Muscle of arm (tissue), 1 donor: ENCODE measurements at regions not wholly inside any gene's neighbourhood (a gene's known extent, or its start where the extent isn't known, plus 50 kb on each side); places are given as distances from the start of the nearest gene placed in this dataset.
A peak's percentile ranks its signal among the peaks of the same experiment; 100 is the strongest.
"Not testable (repeated sequence)": the region's sequence is repeated elsewhere in the genome, so short reads cannot be mapped to it uniquely, and the experiment has no call there.

Experiments
- DNase-seq: peaks from one replicate; pipeline ENCODE4 v3.0.0-alpha.2; 2013

DNA sequence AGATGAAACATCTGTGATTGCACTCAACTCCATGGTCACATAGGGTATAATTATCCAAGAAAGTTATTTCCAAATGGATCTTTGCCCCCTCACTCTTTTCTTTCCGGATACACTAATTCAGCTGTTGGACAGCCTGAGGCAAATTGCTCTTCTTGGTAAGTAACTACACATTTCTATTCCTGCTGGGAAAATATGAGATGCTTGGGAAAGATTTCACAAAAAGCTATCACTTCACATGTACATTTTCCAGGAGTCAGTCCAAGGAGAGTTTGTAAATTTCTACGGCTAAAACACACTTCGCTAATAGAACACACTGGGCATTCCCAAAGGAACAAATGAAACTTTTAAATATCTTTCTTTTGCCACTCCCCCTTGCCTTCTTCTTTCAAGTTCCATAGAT lies 123.0 kb upstream of the GRIA1 start:
- peak; percentile 80 for DNase-seq

DNA sequence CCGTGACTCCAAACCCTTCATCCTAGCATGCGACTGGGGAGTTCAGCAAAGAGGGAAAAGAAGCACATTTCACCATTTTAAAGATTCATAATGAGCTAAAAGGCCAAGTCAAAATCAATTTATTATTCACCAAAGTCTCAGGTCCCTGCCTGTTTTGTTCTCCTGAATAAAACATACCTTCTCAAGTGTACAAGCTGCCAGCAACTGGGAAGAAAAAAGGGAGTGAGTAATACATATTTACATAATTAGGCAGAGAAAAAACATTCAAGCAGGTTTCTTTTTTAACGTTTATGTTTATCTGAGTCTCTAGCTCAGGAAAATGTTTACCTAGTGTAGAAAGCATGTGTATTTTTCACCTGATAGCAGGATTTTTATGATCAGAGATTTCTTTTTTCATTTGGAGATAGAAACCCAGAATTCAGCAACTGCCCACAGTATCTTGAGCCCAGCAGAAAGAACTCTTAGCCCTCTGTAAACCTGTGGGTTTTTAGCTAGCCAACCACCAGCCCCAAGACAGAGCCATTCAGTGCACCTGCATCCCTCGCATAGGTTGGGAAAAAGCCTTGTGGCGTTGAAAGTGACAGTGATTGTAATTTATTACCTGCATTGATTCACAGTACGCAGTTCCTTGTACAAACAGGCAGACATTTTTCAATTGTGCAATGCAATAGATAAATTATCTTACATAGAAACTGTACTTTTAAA lies 117.9 kb upstream of the GRIA1 start:
- DNase-seq: no peak

DNA sequence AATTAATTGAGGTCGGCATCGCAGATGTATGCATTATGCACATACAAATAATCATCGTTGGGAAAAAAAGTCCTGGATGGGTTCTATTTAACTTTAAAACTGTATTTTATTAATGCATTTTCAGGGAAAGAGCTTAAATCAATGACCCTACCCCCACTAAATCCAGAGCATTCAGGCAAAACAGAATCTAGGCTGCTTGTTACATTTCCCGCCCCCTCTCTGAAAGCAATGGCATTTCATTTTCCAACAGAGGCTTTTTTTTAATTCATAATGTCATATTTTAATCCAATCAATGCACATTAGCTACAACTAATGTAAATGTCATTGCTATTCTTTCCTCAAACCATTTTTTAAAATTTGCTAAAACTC lies 117.4 kb upstream of the GRIA1 start:
- DNase-seq: no peak

DNA sequence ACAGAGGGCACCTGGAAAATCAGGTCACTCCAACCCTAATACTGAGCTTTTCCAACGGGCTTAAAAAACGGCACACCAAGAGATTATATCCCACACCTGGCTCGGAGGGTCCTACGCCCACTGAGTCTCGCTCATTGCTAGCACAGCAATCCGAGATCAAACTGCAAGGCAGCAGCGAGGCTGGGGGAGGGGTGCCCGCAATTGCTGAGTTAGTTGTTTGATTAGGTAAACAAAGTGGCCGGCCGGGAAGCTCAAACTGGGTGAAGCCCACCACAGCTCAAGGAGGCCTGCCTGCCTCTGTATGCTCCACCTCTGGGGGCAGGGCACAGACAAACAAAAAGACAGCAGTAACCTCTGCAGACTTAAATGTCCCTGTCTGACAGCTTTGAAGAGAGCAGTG lies 108.8 kb upstream of the GRIA1 start:
- not testable (repeated sequence) for DNase-seq

DNA sequence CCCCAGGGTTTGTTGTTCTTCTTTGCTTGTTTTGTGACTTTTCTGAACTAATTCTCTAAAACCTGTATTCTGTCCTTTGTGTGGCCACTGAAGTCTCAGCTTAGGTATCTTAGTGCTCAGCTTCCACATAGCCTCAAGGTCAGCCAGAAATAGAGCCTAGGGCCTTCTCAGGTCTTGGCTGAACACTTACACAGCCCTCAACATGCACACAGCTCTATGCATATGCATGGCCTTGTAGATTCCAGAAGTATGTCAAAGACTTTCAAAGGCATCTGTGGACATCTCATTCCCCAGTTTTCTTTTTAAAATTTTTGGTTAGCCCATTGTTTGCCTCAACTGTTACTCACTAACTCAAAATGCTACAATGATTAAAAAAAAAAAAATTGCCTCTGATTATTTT lies 99.9 kb upstream of the GRIA1 start:
- DNase-seq: no peak

DNA sequence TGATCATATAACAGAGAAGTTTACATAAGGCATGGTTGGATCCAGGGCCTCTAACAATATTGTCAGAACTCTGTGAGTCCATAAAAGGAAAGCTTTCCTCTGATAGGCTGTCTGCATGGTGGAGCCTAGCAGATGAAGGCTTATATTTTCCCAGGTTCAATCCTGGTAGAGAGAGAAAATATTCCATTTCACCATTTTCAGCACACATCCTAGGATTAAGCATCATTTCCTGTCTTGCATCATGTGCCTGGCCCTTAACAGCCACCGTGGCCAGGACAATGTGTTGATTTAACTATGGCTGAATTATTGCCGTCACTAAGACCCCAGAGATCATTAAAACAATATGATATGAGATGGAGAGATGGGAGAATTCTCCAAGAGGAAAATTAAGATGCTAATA lies 90.9 kb upstream of the GRIA1 start:
- no peak for DNase-seq

DNA sequence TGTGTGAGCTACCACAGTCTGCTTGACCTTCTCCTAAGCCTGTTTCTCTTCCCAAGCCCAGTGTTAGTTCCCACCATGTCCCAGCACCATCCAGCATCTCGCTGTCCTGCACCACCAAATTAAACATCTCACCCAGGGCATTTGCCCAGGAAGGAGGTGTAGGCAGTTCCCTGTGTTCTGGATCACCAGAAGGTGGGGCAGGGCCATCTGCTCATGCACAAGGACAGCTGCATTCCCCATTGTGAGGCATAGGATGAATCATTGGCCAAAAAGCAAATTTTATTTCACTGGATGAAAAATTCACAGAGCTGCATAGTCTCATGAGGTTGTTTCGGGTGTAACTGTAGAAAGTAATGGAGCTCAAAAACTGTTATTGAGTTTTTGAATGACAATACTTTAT lies 89.5 kb upstream of the GRIA1 start:
- DNase-seq: no peak

DNA sequence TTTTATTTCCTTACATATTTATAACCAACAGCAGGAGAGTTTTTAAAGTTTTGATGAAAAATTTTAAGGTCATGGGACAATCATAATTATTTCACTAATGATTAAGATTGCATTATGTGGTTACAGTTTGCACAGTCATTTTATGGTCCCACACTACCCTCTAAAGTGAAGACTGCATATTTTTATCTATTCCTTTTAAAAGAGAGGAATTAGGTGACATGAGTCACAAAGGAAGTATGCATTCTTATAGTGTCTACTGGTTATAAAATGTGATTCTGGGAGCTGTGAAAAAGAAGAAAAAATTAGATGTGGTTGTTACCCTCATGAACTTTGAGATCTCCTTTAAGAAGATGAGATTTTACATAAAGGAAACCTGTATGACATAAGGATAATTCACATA lies 87.9 kb upstream of the GRIA1 start:
- DNase-seq: no peak

DNA sequence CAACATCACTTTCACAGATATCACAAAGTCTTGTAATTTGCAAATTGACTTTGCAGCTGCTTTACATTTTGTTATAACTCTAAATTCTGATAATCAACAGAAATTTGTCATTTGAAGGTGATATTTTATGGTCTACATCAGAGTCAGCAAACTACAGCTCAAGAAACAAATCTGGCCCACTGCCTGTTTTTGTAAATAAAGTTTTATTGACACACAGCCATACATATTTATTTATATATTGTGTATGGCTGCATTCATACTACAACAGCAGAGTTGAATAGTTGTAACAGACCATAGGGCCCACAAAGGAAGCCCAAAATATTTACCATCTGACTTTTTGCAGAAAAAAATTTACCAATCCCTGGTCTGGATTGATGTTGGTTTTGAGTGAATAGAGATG lies 87.0 kb upstream of the GRIA1 start:
- no peak for DNase-seq

DNA sequence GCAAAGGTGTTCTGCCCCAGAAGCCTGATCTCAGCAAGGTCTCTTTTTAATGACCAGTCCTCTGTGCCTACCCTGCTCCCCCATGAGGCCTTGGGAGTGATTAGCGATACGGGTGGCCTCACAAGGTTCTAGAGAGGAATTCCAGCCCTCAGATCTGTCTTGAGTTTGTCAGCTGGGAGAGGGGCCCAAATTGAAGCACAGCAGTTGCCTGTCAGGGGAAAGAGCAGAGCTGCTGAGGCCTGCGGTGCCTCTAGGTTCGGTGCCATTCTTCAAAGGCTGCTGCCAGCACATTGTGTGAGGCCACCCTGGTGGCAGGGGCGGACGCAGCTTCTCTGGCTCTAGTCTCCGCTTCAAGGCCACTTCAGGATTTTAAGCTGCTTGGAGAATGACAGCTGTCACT lies 85.7 kb upstream of the GRIA1 start:
- DNase-seq: no peak

DNA sequence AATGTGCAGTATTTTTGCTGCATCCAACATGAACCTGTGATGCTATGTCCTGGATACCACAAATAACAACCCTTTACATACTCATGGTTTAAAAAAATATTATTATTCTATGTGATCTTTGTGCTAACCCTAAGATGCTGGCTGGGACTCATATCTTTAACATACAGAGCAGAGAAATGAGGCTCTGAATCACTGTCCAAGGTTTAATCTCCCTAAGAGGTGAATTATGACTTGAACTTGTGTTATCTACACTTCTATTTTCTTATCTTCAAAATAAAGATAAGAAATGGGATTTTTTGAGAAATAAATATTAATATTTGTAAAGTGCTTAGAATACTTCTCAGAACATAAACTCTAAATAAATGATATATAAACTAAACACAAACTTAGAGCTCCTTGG lies 68.8 kb upstream of the GRIA1 start:
- no peak for DNase-seq

DNA sequence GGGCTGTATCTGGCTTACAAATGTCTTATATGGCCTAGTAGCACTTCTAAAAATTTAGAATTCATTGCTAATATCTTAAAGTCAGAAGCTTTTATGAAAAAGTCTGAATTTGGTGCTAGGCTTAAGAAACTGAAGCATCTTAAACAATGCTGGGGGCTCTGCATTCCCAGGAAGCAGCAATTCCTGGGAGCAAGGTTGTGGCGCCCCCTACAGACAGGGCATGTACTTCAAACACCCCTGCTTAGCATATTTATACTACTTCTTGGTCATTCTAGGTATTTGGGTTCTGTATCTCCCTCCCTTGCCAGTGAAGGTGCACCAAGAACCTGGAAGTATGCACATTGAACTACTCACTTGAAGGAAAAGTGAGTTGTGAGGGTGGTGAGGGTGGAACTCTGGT lies 64.6 kb upstream of the GRIA1 start:
- DNase-seq: no peak

DNA sequence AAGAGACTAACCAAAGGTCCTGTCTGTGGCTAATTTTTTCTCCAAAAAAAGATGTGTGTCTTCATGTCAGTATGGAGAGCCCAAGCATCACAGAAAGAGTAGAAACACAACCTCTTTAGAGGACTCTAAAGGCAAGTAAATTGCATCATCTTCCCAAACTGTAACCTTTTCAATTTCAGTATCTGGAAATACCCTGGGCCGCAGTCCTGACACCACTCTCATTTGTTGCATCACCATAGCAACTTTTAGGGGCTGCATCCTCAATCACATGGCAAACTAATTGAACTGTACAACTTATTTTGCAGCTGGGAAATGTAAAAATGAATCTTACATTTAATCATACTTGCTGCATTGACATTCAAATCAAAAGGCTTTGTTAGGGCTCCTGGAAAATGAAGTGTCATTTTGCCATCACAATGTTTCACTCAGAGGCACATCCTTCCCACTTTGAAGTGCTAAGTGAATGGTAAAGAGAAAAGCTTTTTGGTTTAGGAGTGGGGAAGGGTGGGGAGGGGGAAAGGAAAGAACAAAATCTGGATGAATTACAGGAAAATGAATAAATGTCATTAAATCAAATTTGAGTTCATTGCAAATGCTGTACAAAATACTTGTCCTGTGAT lies 60.6 kb upstream of the GRIA1 start:
- DNase-seq: no peak

DNA sequence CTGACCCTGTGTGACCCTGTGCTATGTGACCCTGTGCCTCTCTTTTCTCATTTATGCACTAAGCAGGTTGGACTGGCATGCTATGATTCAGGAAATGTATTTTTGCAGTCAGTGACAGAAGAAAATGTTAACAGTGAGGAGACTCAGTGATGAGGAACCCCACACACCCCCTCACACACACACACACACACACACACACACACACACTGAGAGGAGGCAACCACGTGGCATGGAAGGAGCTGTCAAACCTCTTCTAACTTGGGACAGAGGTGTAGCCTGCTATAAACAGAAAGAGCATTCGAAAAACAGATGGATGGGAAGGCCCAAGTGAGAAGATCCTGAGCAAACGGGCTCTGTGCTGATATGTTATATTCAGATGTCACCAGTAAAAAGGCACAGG lies 57.9 kb upstream of the GRIA1 start:
- DNase-seq: no peak

DNA sequence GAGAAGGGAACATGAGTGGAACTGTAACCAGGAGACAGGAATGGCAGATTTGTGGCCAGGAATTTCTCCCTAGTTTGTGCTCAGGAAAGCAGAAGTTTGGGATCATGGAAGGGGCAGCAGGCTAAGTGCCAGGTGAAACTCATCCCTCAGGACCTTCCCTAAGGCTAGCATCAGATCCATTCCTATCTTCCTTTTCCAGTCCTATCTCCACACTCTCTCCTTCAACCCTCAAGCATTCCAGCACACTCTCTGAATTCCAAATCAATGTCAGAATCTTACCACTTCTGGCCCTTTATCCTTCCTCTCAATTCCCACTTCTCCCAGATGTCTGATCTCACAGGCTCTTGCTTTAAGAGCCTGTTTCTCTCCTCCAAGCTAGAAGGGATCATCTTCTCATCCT lies 53.2 kb upstream of the GRIA1 start:
- DNase-seq: peak; percentile 20

DNA sequence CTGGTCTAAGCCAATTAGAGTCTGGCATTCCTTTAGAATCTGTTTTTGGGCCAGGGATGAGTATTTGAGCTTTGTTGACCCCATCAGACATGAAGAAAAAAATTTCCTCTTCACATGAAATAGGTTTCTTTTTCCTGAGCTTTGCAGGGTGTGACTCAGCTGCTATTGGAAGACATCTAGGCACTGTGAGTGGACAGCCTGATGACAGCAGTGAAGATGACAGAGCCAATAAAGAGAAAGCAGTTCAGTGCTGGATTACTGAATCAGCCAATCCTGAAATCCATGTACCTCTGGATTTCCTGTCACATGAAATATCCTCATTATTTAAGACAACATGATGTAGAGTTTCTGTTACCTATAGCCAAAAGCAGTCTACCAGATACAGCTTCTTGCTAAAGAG lies 51.3 kb upstream of the GRIA1 start:
- DNase-seq: no peak
